Esophagus muscularis mucosa (tissue), 3 donors: ENCODE measurements at regions not wholly inside any gene's neighbourhood (a gene's known extent, or its start where the extent isn't known, plus 50 kb on each side); places are given as distances from the start of the nearest gene placed in this dataset.

Experiments
- CTCF ChIP-seq, 3 experiments: fragments of 200-600 bp in 2 of 3; fragments of 450-650 bp in 1 of 3; sonication (generic) in 2 of 3; IDR thresholded peaks; one replicate each; pipeline ENCODE4 v1.5.1; 2017 to 2019; ENCODE audit warnings: antibody characterized with exemption in 3 of 3, mild to moderate bottlenecking in 2 of 3, moderate library complexity in 1 of 3
- EP300 ChIP-seq: sonication (generic); formaldehyde crosslinking; IDR thresholded peaks from one replicate; pipeline ENCODE4 v1.6.1; 2017; ENCODE audit warnings: antibody characterized with exemption

- TF ChIP-seq CTCF (IDR thresholded peaks at IDR 0.05) (no peak), EP300 (no peak)
Measured at GRCh38 chr10:129131457-129132132, 335.4 kb upstream of the MGMT start.
